ENCODE measurements at regions not wholly inside any gene's neighbourhood (a gene's known extent, or its start where the extent isn't known, plus 50 kb on each side); places are given as distances from the start of the nearest gene placed in this dataset.

- TF ChIP-seq MAZ (IDR thresholded peaks at IDR 0.05; ENCODE audit: borderline replicate concordance, low read depth, low read length) (no peak), CHD2 (IDR thresholded peaks at IDR 0.05; ENCODE audit: low read length, partially characterized antibody) (no peak), CBX2 (IDR thresholded peaks at IDR 0.05; ENCODE audit: borderline replicate concordance, low read depth) (no peak), FOXS1 (CRISPR knock-in tag; IDR thresholded peaks at IDR 0.05) (no peak), GATA3 (IDR thresholded peaks at IDR 0.05; ENCODE audit: borderline replicate concordance) (no peak), EHMT2 (IDR thresholded peaks at IDR 0.05; ENCODE audit: low read depth) (no peak), PBX3 (IDR thresholded peaks at IDR 0.05) (no peak), MAX (IDR thresholded peaks at IDR 0.05) (no peak), FOSB (CRISPR knock-in tag; IDR thresholded peaks at IDR 0.05) (no peak)
Observed at GRCh38 chr12:84638811-84639368, 273.7 kb downstream of the SLC6A15 start (continued).

DNA sequence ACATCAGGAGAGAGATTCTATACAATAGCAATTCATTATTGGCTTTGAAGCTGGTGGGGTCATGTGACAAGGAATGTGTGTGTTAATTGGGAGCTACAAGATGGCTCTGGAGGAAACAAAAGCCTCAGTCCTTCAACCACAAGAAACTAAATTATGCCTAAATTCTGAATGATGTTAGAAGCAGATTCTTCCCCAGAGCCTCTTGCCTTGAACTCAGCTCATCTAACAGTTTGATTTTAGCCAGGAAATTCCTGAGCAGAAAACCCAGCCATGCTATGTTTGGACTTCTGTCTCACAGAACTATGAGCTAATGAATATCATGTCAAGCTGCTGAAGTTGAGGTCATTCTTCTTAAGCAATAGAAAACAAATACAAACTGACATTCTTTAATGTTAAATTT lies 274.7 kb downstream of the SLC6A15 start:
- POLR2A ChIA-PET: no interaction called here
- DNase-seq (ENCODE audit: low read depth in 1 of 2, low spot score in 1 of 2) (no peak), FAIRE-seq (no peak), ATAC-seq (no peak)
- TF ChIP-seq POLR2A (IDR thresholded peaks at IDR 0.05; ENCODE audit: low read length): no peak
- no peak for TF ChIP-seq EHMT2 (IDR thresholded peaks at IDR 0.05; ENCODE audit: low read depth)
- no peak for TF ChIP-seq GATA3 (IDR thresholded peaks at IDR 0.05; ENCODE audit: borderline replicate concordance)
- H3K4me2 ChIP-seq: no peak overlapping the region
- CTCF ChIA-PET: interaction anchor here (1.1 kb wide), 1 partner anchor 8 kb away, joined by 3 read pairs; no protein-coding TSS in a partner anchor
- no peaks in the 10 kb centered on the region for H3K4me1 ChIP-seq
- no peak overlapping the region for H3K27ac ChIP-seq
- no peaks in the 10 kb centered on the region for H3K9me3 ChIP-seq
- no peak overlapping the region for H3K4me3 ChIP-seq

- Histone ChIP-seq H3K4me1 (no peaks in the 10 kb centered on the region), H3K4me2 (no peak overlapping the region), H3K27ac (no peak overlapping the region), H3K4me3 (no peak overlapping the region), H3K9me3 (no peaks in the 10 kb centered on the region)
- POLR2A ChIA-PET: no interaction called here
- FAIRE-seq (no peak), ATAC-seq (no peak), DNase-seq (ENCODE audit: low read depth in 1 of 2, low spot score in 1 of 2) (no peak)
- no peak for TF ChIP-seq ELK1 (IDR thresholded peaks at IDR 0.05; ENCODE audit: low read depth, low read length)
- CTCF ChIA-PET: no interaction called here
Observed at GRCh38 chr12:84636801-84637290, 275.8 kb downstream of the SLC6A15 start.

DNA sequence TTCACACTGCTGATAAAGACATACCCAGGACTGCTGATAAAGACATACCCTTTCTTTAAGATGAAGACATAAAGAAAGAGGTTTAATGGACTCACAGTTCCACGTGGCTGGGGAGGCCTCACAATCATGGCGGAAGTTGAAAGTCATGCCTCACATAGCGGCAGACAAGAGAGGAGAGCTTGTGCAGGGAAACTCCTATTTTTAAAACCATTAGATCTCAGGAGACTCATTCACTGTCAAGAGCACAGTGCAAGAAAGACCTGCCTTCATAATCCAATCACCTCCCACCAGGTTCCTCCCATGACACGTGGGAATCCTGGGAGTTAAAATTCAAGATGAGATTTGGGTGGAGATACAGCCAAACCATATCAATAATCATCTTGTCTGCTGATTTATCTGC lies 278.1 kb downstream of the SLC6A15 start:
- CTCF ChIA-PET: no interaction called here
- H3K9me3 ChIP-seq: no peaks in the 10 kb centered on the region
- WGBS (ENCODE audit: missing lambda C conversion rate): 51% methylated on average over 4 of the region's 4 CpGs

GRCh38 chr12:84632556-84632955 lies 280.0 kb downstream of the SLC6A15 start:
- ATAC-seq: no peak
- TF ChIP-seq SREBF2 (IDR thresholded peaks at IDR 0.05): no peak

More for the DNA sequence above, 278.1 kb downstream of the SLC6A15 start:
- POLR2A ChIA-PET: no interaction called here
- no peak for DNase-seq (ENCODE audit: low read depth in 1 of 2, low spot score in 1 of 2)
- TF ChIP-seq, protein P1, sequence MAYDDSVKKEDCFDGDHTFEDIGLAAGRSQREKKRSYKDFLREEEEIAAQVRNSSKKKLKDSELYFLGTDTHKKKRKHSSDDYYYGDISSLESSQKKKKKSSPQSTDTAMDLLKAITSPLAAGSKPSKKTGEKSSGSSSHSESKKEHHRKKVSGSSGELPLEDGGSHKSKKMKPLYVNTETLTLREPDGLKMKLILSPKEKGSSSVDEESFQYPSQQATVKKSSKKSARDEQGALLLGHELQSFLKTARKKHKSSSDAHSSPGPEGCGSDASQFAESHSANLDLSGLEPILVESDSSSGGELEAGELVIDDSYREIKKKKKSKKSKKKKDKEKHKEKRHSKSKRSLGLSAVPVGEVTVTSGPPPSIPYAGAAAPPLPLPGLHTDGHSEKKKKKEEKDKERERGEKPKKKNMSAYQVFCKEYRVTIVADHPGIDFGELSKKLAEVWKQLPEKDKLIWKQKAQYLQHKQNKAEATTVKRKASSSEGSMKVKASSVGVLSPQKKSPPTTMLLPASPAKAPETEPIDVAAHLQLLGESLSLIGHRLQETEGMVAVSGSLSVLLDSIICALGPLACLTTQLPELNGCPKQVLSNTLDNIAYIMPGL (CRISPR knock-in tag; IDR thresholded peaks at IDR 0.05; ENCODE audit: borderline replicate concordance): no peak
- H3K4me3 ChIP-seq: no peak overlapping the region
- H3K4me2 ChIP-seq: no peak overlapping the region
- no peak for ATAC-seq
- FAIRE-seq: no peak
- H3K4me1 ChIP-seq: no peaks in the 10 kb centered on the region
- no peak overlapping the region for H3K27ac ChIP-seq

More at GRCh38 chr12:84632556-84632955, 280.0 kb downstream of the SLC6A15 start:
- POLR2A ChIA-PET: no interaction called here
- Histone ChIP-seq H3K4me2 (no peak overlapping the region), H3K4me3 (no peak overlapping the region), H3K4me1 (no peaks in the 10 kb centered on the region), H3K9me3 (no peaks in the 10 kb centered on the region), H3K27ac (no peak overlapping the region)
- FAIRE-seq (no peak), DNase-seq (ENCODE audit: low read depth in 1 of 2, low spot score in 1 of 2) (no peak)
- 19% methylated on average over 4 of the region's 4 CpGs for WGBS (ENCODE audit: missing lambda C conversion rate)
- CTCF ChIA-PET: no interaction called here

Measured in A549 (cell line).